Heart left ventricle (tissue), 16 donors: ENCODE measurements at regions not wholly inside any gene's neighbourhood (a gene's known extent, or its start where the extent isn't known, plus 50 kb on each side); places are given as distances from the start of the nearest gene placed in this dataset.

Source experiments
- ATAC-seq, 4 donors: fragments of 200-7000 bp; cut with Tn5 transposase; one replicate each; pipeline ENCODE4 v1.9.1; 2020 to 2022; ENCODE audit warnings: moderate library complexity in 4 of 4, mild to moderate bottlenecking in 3 of 4, moderate number of reproducible peaks in 1 of 4
- DNase-seq, 5 donors: peaks; one replicate each; pipeline ENCODE4 v3.0.0-alpha.2; 2020
- H3K27ac ChIP-seq, 12 donors: fragments of 200-600 bp; sonication (generic) in 4 of 12; one replicate each; pipeline versions ENCODE4 v1.5.0 to v1.8.0; 2016 to 2022; ENCODE audit warnings: mild to moderate bottlenecking in 2 of 12
- H3K27me3 ChIP-seq, 9 donors: fragments of 200-600 bp; sonication (generic) in 2 of 9; one replicate each; pipeline versions ENCODE4 v1.5.1 to v1.8.0; 2016 to 2022; ENCODE audit warnings: mild to moderate bottlenecking in 3 of 9
- H3K36me3 ChIP-seq, 9 donors: fragments of 200-600 bp; sonication (generic) in 2 of 9; one replicate each; pipeline versions ENCODE4 v1.5.0 to v1.8.0; 2018 to 2022; ENCODE audit warnings: mild to moderate bottlenecking in 2 of 9
- H3K4me1 ChIP-seq, 12 donors: fragments of 200-600 bp; sonication (generic) in 4 of 12; one replicate each; pipeline versions ENCODE4 v1.5.0 to v1.8.0; 2016 to 2022; ENCODE audit warnings: mild to moderate bottlenecking in 3 of 12
- H3K4me3 ChIP-seq, 12 donors: fragments of 200-600 bp; sonication (generic) in 4 of 12; one replicate each; pipeline versions ENCODE4 v1.5.0 to v1.8.0; 2017 to 2022; ENCODE audit warnings: mild to moderate bottlenecking in 9 of 12, moderate library complexity in 4 of 12
- H3K9me3 ChIP-seq, 12 donors: fragments of 200-600 bp; sonication (generic) in 4 of 12; one replicate each; pipeline versions ENCODE4 v1.5.0 to v1.8.0; 2016 to 2022; ENCODE audit warnings: mild to moderate bottlenecking in 1 of 12
- POLR2A ChIP-seq, 2 donors: fragments of 450-650 bp; IDR thresholded peaks; one replicate each; pipeline ENCODE4 v1.6.1; 2017; ENCODE audit warnings: antibody characterized with exemption in 2 of 2, mild to moderate bottlenecking in 2 of 2, moderate library complexity in 2 of 2
- WGBS, 4 donors: extraction: QIAGEN DNeasy Blood & Tissue Kit in 2 of 4; methylation state at CpG; one replicate each; pipeline versions ENCODE4 v1.1.5 to v1.1.7; 2013 to 2018; 5-methylcytosine and 5-hydroxymethylcytosine counted together
- intact Hi-C, 10 donors: fragments of 100-400 bp; cut with DNase I; formaldehyde crosslinking; loops; one replicate each; pipeline versions ENCODE4 v1.11.1 to v1.14.2; 2022
- TF ChIP-seq, protein P1 (sequence below), 12 donors: fragments of 200-600 bp; sonication (generic) in 4 of 12; IDR thresholded peaks; one replicate each; pipeline versions ENCODE4 v1.5.0 to v1.8.0; 2018 to 2022; ENCODE audit warnings: antibody characterized with exemption in 12 of 12, mild to moderate bottlenecking in 5 of 12
- donor health status: ischemic (EF 13 %, LVEDD 7.1; RV severe dilation, severe dysfunction).
- donor health status: healthy with polysubstance abuse.
- donor health status: DM: no; HTN: yes; CAD: no.
- donor health status: DM: no; HTN: no; CAD: no.
- donor health status: ischemic (EF 25% LVEDD 6.9; RV normal size, moderate dysfunction).
- donor health status: ischemic (EF 25% LVEDD 5.7; RV mildly dilated, moderate dysfunction).
- donor health status: healthy.
- donor health status: DM: yes; HTN: yes; CAD: no.
- donor health status: ischemic (EF 35%, LVEDD 5.7; RV mildly dilated, moderate dysfunction).
- donor health status: nonischemic (EF 11% LVEDD 7.7; RV severe dilation, severe dysfunction).
- donor health status: DM: yes; HTN: yes; CAD: no.
- donor health status: PGD.
- donor health status: ischemic (EF 29% LVEDD 5.4; RV normal size, mild dysfunction).
- donor health status: nonischemic (EF 23%, LVEDD 6.1; RV moderate dilation, normal function).

DNA sequence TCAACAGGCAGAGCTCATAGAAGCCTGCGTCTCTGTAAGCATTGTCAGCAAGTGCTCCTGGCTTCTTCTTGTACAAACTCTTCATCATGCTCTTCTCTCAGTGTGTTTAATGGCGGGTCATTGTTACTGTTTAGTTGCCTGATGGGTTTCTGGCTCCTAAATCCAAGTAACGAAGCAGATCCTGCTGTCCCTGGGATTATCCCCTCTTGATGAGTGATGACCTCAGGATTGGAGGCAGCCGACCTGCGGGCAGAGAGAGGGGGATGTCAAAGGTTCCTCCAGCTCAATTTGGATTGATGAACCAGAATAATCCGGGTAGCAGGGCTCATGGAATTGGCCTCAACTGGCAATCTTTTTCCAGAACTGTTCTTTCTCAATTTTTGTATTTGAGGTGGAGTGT lies 66.1 kb upstream of the BARHL2 start:
- no peaks in the 10 kb centered on the region for H3K9me3 ChIP-seq
- WGBS, 4 donors, result 71 to 78% (median 75%) methylated on average over 6 of the region's 6 CpGs
- intact Hi-C loops, result no loop called here
- no peak for DNase-seq
- peaks cover 0 to 12% (median 0%) of the 10 kb centered on the region in 9 donors for H3K27me3 ChIP-seq
- H3K36me3 ChIP-seq, result no peaks in the 10 kb centered on the region
- H3K4me3 ChIP-seq, result no peak overlapping the region
- no peaks in the 10 kb centered on the region for H3K4me1 ChIP-seq
- TF ChIP-seq POLR2A (IDR thresholded peaks at IDR 0.05), result no peak
- TF ChIP-seq, protein P1, sequence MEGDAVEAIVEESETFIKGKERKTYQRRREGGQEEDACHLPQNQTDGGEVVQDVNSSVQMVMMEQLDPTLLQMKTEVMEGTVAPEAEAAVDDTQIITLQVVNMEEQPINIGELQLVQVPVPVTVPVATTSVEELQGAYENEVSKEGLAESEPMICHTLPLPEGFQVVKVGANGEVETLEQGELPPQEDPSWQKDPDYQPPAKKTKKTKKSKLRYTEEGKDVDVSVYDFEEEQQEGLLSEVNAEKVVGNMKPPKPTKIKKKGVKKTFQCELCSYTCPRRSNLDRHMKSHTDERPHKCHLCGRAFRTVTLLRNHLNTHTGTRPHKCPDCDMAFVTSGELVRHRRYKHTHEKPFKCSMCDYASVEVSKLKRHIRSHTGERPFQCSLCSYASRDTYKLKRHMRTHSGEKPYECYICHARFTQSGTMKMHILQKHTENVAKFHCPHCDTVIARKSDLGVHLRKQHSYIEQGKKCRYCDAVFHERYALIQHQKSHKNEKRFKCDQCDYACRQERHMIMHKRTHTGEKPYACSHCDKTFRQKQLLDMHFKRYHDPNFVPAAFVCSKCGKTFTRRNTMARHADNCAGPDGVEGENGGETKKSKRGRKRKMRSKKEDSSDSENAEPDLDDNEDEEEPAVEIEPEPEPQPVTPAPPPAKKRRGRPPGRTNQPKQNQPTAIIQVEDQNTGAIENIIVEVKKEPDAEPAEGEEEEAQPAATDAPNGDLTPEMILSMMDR (IDR thresholded peaks at IDR 0.05), result no peak
- H3K27ac ChIP-seq, result no peak overlapping the region
- no peak for ATAC-seq

DNA sequence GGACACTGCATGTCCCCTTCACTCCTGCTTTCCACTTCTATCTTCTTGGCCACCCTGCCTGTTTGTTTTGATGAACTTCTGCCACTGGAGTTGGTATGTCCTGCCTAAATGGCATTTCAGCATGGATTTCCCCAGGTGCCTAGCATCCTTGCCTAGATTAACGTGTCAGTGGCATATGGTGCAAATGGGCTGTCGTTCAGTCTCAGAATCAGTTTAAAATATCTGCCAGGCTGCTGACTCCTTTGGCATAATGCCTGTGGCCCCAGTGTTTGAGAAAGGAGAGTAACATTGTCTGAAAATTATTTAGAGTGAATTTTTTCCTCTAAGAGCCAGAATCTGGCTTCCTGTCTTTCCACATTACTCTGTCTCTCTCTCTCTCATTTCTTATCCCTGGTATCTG lies 64.9 kb upstream of the BARHL2 start:
- Histone ChIP-seq H3K36me3 (no peaks in the 10 kb centered on the region), H3K27ac (no peak overlapping the region), H3K4me3 (no peak overlapping the region), H3K27me3 (peaks cover 0 to 12% (median 0%) of the 10 kb centered on the region in 9 donors), H3K4me1 (no peaks in the 10 kb centered on the region), H3K9me3 (no peaks in the 10 kb centered on the region)
- WGBS, 4 donors, result 52 to 70% (median 67%) methylated on average over 2 of the region's 2 CpGs
- ATAC-seq, result no peak
- no peak for DNase-seq
- intact Hi-C loops, result no loop called here
- TF ChIP-seq, protein P1 (IDR thresholded peaks at IDR 0.05), result no peak
- TF ChIP-seq POLR2A (IDR thresholded peaks at IDR 0.05), result no peak

DNA sequence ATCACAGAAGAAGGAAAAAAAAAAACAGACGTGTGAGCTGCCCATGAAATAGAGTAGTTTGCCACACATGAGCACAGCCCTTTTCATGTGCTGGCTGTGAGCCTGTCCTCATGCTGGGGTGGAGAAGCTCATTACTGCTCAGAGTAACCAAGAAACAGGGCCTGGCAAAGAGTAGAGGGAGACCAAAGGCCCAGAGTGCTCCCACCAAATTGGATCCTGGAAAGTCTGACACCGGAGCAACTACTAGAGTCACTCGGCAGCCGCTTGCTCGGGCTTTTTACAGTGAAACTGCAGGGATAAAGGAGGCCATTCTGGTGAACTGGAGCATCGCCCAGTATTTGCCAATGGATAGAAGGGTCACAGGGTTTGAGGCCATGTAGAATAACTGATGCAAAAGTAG lies 64.4 kb upstream of the BARHL2 start:
- intact Hi-C loops, result no loop called here

DNA sequence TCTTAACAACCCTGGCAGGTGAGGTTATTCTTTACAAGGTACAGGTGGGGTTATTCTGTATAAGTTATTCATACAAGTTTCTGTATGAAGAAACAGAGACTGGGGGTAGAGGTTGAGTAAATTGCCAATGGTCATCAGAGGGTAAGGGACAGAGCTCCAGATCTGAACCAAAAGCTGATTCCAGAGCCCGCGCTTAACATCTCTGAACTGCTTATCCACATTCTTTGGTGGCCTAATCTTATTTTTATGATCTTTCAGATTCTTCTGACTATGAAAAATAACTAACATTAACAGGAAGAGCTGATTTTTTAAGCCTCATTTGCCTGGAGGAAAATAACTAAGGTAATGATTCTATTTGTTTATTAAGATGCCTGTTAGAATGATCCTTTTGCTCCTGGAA lies 63.9 kb upstream of the BARHL2 start:
- H3K9me3 ChIP-seq, result no peaks in the 10 kb centered on the region
- peaks cover 0 to 12% (median 0%) of the 10 kb centered on the region in 9 donors for H3K27me3 ChIP-seq
- no peaks in the 10 kb centered on the region for H3K4me1 ChIP-seq
- intact Hi-C loops, result no loop called here
- WGBS, 4 donors, result 93 to 96% (median 95%) methylated on average over 2 of the region's 2 CpGs
- H3K36me3 ChIP-seq, result no peaks in the 10 kb centered on the region
- TF ChIP-seq, protein P1 (IDR thresholded peaks at IDR 0.05), result no peak
- TF ChIP-seq POLR2A (IDR thresholded peaks at IDR 0.05), result no peak
- ATAC-seq (no peak), DNase-seq (no peak)
- H3K4me3 ChIP-seq, result no peak overlapping the region
- H3K27ac ChIP-seq, result no peak overlapping the region

More for the DNA sequence above, 64.4 kb upstream of the BARHL2 start:
- Histone ChIP-seq H3K9me3 (no peaks in the 10 kb centered on the region), H3K4me3 (no peak overlapping the region), H3K36me3 (no peaks in the 10 kb centered on the region), H3K27me3 (peaks cover 0 to 12% (median 0%) of the 10 kb centered on the region in 9 donors), H3K4me1 (no peaks in the 10 kb centered on the region), H3K27ac (no peak overlapping the region)
- ATAC-seq (no peak), DNase-seq (no peak)
- WGBS, 4 donors, result 62 to 85% (median 70%) methylated on average over 6 of the region's 6 CpGs
- TF ChIP-seq POLR2A (IDR thresholded peaks at IDR 0.05), result no peak
- TF ChIP-seq, protein P1 (IDR thresholded peaks at IDR 0.05), result no peak
